Epithelial cell of esophagus (primary cell): ENCODE measurements at regions not wholly inside any gene's neighbourhood (a gene's known extent, or its start where the extent isn't known, plus 50 kb on each side); places are given as distances from the start of the nearest gene placed in this dataset.

Experiments used
- DNase-seq: peaks from one replicate; pipeline ENCODE4 v3.0.0; 2010; ENCODE audit warnings: low read depth
- H3K4me3 ChIP-seq: 2 replicates; pipeline ENCODE4 v1.5.1; 2011; ENCODE audit warnings: mild to moderate bottlenecking, low read length, control low read depth
- CTCF ChIP-seq: IDR thresholded peaks from 2 replicates; pipeline ENCODE4 v1.5.1; 2011; ENCODE audit warnings: low read depth, mild to moderate bottlenecking, low read length, control low read depth, inconsistent platforms; ENCODE audit not compliant: insufficient read depth; ENCODE audit errors: missing control alignments

GRCh38 chr2:2764739-2765138, 433.7 kb upstream of the MYT1L start:
- no peak for DNase-seq
- no peak overlapping the region for H3K4me3 ChIP-seq
- TF ChIP-seq CTCF, result no peak

GRCh38 chr2:2764001-2764355, 432.9 kb upstream of the MYT1L start:
- no peak overlapping the region for H3K4me3 ChIP-seq
- no peak for TF ChIP-seq CTCF
- no peak for DNase-seq

- no peak overlapping the region for H3K4me3 ChIP-seq
- no peak for TF ChIP-seq CTCF
- peak; percentile 87 for DNase-seq
Measured at GRCh38 chr2:2763351-2764000, 432.4 kb upstream of the MYT1L start.

GRCh38 chr2:2762913-2763312, 431.8 kb upstream of the MYT1L start:
- H3K4me3 ChIP-seq, result no peak overlapping the region
- DNase-seq, result peak; percentile 24
- TF ChIP-seq CTCF, result no peak

GRCh38 chr2:2762166-2762908, 431.3 kb upstream of the MYT1L start:
- TF ChIP-seq CTCF, result no peak
- DNase-seq, result no peak
- no peak overlapping the region for H3K4me3 ChIP-seq

GRCh38 chr2:2758793-2759367, 427.8 kb upstream of the MYT1L start:
- DNase-seq, result no peak
- no peak for TF ChIP-seq CTCF
- no peak overlapping the region for H3K4me3 ChIP-seq

GRCh38 chr2:2757764-2758163, 426.7 kb upstream of the MYT1L start:
- H3K4me3 ChIP-seq, result no peak overlapping the region

More at GRCh38 chr2:2757764-2758163, 426.7 kb upstream of the MYT1L start:
- no peak for DNase-seq
- TF ChIP-seq CTCF, result no peak
